Naive thymus-derived CD4-positive, alpha-beta T cell (primary cell): ENCODE measurements at regions not wholly inside any gene's neighbourhood (a gene's known extent, or its start where the extent isn't known, plus 50 kb on each side); places are given as distances from the start of the nearest gene placed in this dataset.
"Not testable (repeated sequence)": the region's sequence is repeated elsewhere in the genome, so short reads cannot be mapped to it uniquely, and the experiment has no call there.

Experiments used
- ATAC-seq: fragments of 150-1000 bp; cut with Tn5 transposase; 2 replicates; pipeline ENCODE4 v1.10.0; 2021; ENCODE audit warnings: mild to moderate bottlenecking, moderate library complexity
- CTCF ChIA-PET: fragments of 350-600 bp; sonication (Branson Sonifier 250); formaldehyde crosslinking; loops from one replicate; lab custom pipeline; 2021; ENCODE audit warnings: antibody characterized with exemption; lab: Charles Lee
- POLR2A ChIA-PET: fragments of 350-600 bp; sonication (Branson Sonifier 250); formaldehyde crosslinking; loops from one replicate; lab custom pipeline; 2021; ENCODE audit warnings: antibody characterized with exemption, inconsistent platforms; lab: Charles Lee
- DNase-seq, 9 donors: peaks; one replicate each; pipeline versions ENCODE4 v3.0.0 to v3.0.0-alpha.2; 2020 to 2022; ENCODE audit warnings: mixed read lengths in 1 of 9
- H3K27ac ChIP-seq: one replicate; pipeline ENCODE4 v1.7.0; 2013; ENCODE audit warnings: mild to moderate bottlenecking, low read depth, low read length, moderate library complexity
- H3K27me3 ChIP-seq, 2 donors: one replicate each; pipeline ENCODE4 v1.7.0; 2013; ENCODE audit warnings: low read length in 2 of 2, mild to moderate bottlenecking in 2 of 2, moderate library complexity in 2 of 2; ENCODE audit not compliant: control insufficient read depth in 2 of 2, insufficient read depth in 2 of 2
- H3K36me3 ChIP-seq, 3 experiments: 1 replicate in 2 of 3; 2 replicates in 1 of 3; pipeline ENCODE4 v1.7.0; 2013; ENCODE audit warnings: low read length in 3 of 3, mild to moderate bottlenecking in 3 of 3, moderate library complexity in 1 of 3; ENCODE audit not compliant: insufficient read depth in 3 of 3, control insufficient read depth in 2 of 3
- H3K4me1 ChIP-seq, 2 donors: one replicate each; pipeline ENCODE4 v1.7.0; 2013; ENCODE audit warnings: low read length in 2 of 2, mild to moderate bottlenecking in 2 of 2, moderate library complexity in 1 of 2; ENCODE audit not compliant: control insufficient read depth in 2 of 2, insufficient read depth in 2 of 2
- H3K4me3 ChIP-seq: 2 replicates; pipeline ENCODE4 v1.7.0; 2013; ENCODE audit warnings: mild to moderate bottlenecking, low read length
- H3K9me3 ChIP-seq, 3 experiments: 1 replicate in 2 of 3; 2 replicates in 1 of 3; pipeline ENCODE4 v1.7.0; 2013; ENCODE audit warnings: low read length in 3 of 3; ENCODE audit not compliant: control insufficient read depth in 2 of 3
- H3K27ac Mint-ChIP-seq, 9 donors: one replicate each; pipeline ENCODE4 v1.8.0; 2020 to 2022; ENCODE audit warnings: mixed read lengths in 9 of 9, mild to moderate bottlenecking in 8 of 9, moderate library complexity in 5 of 9, inconsistent platforms in 2 of 9
- H3K27me3 Mint-ChIP-seq, 5 donors: one replicate each; pipeline ENCODE4 v1.8.0; 2021 to 2022; ENCODE audit warnings: mixed read lengths in 5 of 5, mild to moderate bottlenecking in 1 of 5
- H3K36me3 Mint-ChIP-seq, 5 donors: one replicate each; pipeline ENCODE4 v1.8.0; 2020 to 2022; ENCODE audit warnings: mixed read lengths in 5 of 5, mild to moderate bottlenecking in 3 of 5, inconsistent platforms in 1 of 5
- H3K4me1 Mint-ChIP-seq, 7 donors: one replicate each; pipeline ENCODE4 v1.8.0; 2020 to 2022; ENCODE audit warnings: mixed read lengths in 7 of 7, mild to moderate bottlenecking in 3 of 7, inconsistent platforms in 1 of 7
- H3K4me3 Mint-ChIP-seq, 10 donors: one replicate each; pipeline ENCODE4 v1.8.0; 2020 to 2022; ENCODE audit warnings: mild to moderate bottlenecking in 10 of 10, mixed read lengths in 10 of 10, moderate library complexity in 6 of 10, inconsistent platforms in 2 of 10
- H3K9me3 Mint-ChIP-seq, 11 donors: one replicate each; pipeline ENCODE4 v1.8.0; 2020 to 2022; ENCODE audit warnings: mixed read lengths in 11 of 11, mild to moderate bottlenecking in 4 of 11, inconsistent platforms in 1 of 11, moderate library complexity in 1 of 11
- intact Hi-C, 2 donors: fragments of 100-400 bp; cut with micrococcal nuclease; formaldehyde crosslinking; loops; one replicate each; pipeline ENCODE4 v1.15.1; 2023

DNA sequence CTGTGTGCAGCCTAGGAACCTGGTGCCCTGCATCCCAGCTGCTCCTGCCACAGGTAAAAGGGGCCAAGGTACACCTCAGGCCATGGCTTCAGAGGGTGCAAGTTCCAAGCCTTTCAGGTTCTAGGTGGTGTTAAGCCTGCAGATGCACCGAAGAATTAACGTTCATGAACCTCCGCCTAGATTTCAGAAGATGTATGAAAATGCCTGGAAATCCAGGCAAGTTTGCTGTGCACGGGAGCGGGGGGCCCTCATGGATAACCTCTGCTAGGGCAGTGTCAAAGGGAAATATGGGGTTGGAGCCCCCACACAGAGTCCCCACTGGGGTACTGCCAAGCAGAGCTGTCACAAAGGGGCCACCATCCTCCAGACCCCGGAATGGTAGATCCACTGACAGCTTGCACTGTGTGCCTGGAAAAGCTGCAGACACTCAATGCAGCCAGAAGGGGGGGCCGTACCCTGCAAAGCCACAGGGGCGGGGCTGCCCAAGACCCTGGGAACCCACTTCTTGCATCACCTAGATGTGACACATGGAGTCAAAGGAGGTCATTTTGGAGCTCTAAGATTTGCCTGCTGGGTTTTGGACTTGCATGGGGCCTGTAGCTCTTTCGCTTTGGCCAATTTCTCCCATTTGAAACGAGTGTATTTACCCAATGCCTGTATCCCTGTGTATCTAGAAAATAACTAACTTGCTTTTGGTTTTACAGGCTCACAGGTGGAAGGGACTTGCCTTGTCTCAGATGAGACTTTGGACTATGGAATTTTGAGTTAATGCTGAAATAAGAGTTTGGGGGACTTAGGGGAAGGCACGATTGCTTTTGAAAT lies 145.2 kb upstream of the C1QTNF3 start:
- H3K36me3 ChIP-seq, result peaks cover 0 to 18% (median 5%) of the 10 kb centered on the region in 3 experiments
- POLR2A ChIA-PET, H3K27me3 Mint-ChIP-seq, intact Hi-C loops, H3K4me3 Mint-ChIP-seq, H3K9me3 ChIP-seq, H3K4me1 ChIP-seq, H3K4me3 ChIP-seq, H3K27me3 ChIP-seq, H3K27ac ChIP-seq, CTCF ChIA-PET, H3K9me3 Mint-ChIP-seq, ATAC-seq: not testable (repeated sequence)
- Mint-ChIP-seq H3K4me1 (peaks cover 0 to 27% (median 3%) of the 10 kb centered on the region in 7 donors), H3K27ac (peak overlapping the region in 2 of 9 donors; percentile 3 to 26), H3K36me3 (peaks cover 4 to 51% (median 28%) of the 10 kb centered on the region in 5 donors)
- DNase-seq, result peak in 7 of 9 donors; percentile 19 to 74 (median 54)

DNA sequence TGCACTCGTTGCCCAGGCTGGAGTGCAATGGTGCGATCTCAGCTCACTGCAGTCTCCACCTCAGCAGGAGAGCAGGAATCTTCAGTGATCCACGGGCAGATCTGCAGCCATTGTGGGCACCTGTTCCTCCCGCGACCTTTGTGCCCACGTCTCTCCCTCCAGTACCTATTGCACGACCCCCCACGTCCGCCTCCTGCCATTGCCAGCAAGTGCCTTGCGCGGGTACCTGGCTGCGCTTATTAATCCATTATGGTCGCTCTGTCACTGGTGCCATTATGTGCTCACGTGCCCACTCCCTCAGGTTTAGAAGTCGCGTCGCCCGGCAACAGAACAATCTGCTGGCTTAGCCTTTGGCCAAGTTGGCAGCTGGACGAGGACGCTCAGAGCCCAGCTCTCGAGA lies 146.2 kb upstream of the C1QTNF3 start:
- ATAC-seq, H3K27ac ChIP-seq, CTCF ChIA-PET, POLR2A ChIA-PET, H3K9me3 Mint-ChIP-seq, H3K4me3 ChIP-seq, H3K27me3 Mint-ChIP-seq, H3K9me3 ChIP-seq, H3K4me3 Mint-ChIP-seq, H3K4me1 ChIP-seq, intact Hi-C loops, H3K27me3 ChIP-seq: not testable (repeated sequence)
- DNase-seq, result peak in 1 of 9 donors; percentile 25
- Mint-ChIP-seq H3K36me3 (peaks cover 4 to 51% (median 32%) of the 10 kb centered on the region in 5 donors), H3K27ac (peak overlapping the region in 2 of 9 donors; percentile 27 to 54), H3K4me1 (peaks cover 0 to 32% (median 3%) of the 10 kb centered on the region in 7 donors)
- peaks cover 0 to 20% (median 5%) of the 10 kb centered on the region in 3 experiments for H3K36me3 ChIP-seq

DNA sequence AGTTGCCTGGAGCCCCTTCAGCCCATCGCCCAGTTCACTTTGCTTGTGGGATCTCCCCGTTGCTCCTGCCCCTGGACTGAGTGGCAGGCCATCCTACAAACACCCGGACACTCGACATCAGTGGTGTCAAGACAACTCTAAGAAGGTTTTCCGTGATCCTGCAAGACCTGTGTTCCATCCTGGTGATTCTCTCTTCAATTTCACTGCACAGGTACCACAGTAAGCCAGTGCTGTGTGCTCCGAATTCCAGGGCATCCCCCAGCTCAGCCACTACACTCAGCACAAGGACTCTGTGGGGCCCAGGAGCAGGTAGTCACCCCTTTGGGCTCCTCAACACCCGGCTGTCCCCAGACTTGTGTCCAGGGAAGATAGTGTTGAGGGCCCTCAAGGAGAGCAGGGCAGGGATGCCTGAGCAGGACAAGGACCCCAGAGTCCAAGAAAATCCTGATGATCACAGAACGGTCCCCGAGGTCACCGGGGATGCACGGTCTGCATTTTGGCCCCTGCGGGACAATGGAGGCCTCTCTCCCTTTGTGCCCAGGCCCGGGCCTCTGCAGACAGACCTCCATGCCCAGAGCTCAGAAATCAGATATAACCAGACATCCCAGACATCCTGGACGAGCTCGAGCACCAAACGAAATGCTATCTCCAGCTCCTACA lies 146.9 kb upstream of the C1QTNF3 start:
- CTCF ChIA-PET, intact Hi-C loops: not testable (repeated sequence)

DNA sequence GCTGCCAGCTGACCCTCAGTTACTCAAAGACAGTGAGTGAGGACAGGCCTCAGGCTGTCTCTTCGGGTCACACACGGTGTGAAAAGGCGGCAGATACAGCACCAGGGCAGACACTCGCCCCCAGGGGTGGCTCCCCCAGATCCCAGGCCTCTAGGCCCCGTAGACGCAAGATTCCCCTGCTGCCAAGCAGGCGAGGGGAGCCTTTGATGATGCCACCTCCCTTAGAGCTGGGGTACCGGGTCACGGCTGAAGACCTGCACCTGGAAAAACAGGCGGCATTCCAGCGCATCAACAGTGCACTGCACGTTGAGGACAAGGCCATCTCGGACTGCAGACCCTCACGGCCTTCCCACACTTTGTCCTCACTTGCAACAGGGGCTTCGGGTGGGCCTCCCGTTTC lies 147.5 kb upstream of the C1QTNF3 start:
- CTCF ChIA-PET, result not testable (repeated sequence)
- DNase-seq, result peak in 3 of 9 donors; percentile 8 to 39 (median 31)

More for the DNA sequence above, 146.9 kb upstream of the C1QTNF3 start:
- Mint-ChIP-seq H3K4me1 (peaks cover 0 to 32% (median 3%) of the 10 kb centered on the region in 7 donors), H3K36me3 (peaks cover 4 to 51% (median 32%) of the 10 kb centered on the region in 5 donors)
- H3K27ac Mint-ChIP-seq, H3K9me3 Mint-ChIP-seq, H3K4me3 Mint-ChIP-seq, POLR2A ChIA-PET, H3K27ac ChIP-seq, H3K27me3 Mint-ChIP-seq, H3K4me1 ChIP-seq, H3K9me3 ChIP-seq, H3K27me3 ChIP-seq, ATAC-seq, H3K4me3 ChIP-seq: not testable (repeated sequence)
- H3K36me3 ChIP-seq, result peaks cover 0 to 20% (median 5%) of the 10 kb centered on the region in 3 experiments
- DNase-seq, result peak in 4 of 9 donors; percentile 8 to 43 (median 18)

DNA sequence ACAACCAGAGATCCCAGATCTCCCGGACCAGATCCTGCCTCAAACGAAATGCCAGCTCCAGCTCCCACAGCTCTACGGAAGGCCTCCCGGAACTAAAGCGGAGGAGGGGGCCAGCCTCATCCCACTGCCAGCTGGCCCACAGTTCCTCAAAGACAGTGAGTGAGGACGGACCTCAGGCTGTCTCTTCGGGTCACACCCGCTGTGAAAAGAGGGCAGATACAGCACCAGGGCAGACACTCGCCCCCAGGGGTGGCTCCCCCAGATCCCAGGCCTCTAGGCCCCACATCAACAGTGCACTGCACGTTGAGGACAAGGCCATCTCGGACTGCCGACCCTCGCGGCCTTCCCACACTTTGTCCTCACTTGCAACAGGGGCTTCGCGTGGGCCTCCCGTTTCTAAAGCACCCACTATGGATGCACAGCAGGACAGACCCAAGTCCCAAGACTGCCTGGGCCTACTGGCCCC lies 148.3 kb upstream of the C1QTNF3 start:
- peak overlapping the region in 2 of 9 donors; percentile 3 to 18 for H3K27ac Mint-ChIP-seq
- H3K9me3 ChIP-seq, CTCF ChIA-PET, H3K4me3 Mint-ChIP-seq, H3K27me3 Mint-ChIP-seq, intact Hi-C loops, ATAC-seq, H3K4me3 ChIP-seq, H3K4me1 ChIP-seq, H3K27me3 ChIP-seq, H3K27ac ChIP-seq, POLR2A ChIA-PET, H3K9me3 Mint-ChIP-seq: not testable (repeated sequence)
- peaks cover 0 to 32% (median 2%) of the 10 kb centered on the region in 7 donors for H3K4me1 Mint-ChIP-seq
- peak in 4 of 9 donors; percentile 7 to 40 (median 20) for DNase-seq
- H3K36me3 ChIP-seq, result peaks cover 0 to 24% (median 5%) of the 10 kb centered on the region in 3 experiments
- H3K36me3 Mint-ChIP-seq, result peaks cover 4 to 46% (median 32%) of the 10 kb centered on the region in 5 donors

More for the DNA sequence above, 147.5 kb upstream of the C1QTNF3 start:
- H3K9me3 ChIP-seq, POLR2A ChIA-PET, H3K9me3 Mint-ChIP-seq, H3K27me3 ChIP-seq, H3K27ac ChIP-seq, H3K27ac Mint-ChIP-seq, H3K4me3 ChIP-seq, H3K4me1 ChIP-seq, H3K27me3 Mint-ChIP-seq, intact Hi-C loops, ATAC-seq, H3K4me3 Mint-ChIP-seq: not testable (repeated sequence)
- Mint-ChIP-seq H3K4me1 (peaks cover 0 to 32% (median 2%) of the 10 kb centered on the region in 7 donors), H3K36me3 (peaks cover 4 to 50% (median 32%) of the 10 kb centered on the region in 5 donors)
- H3K36me3 ChIP-seq, result peaks cover 0 to 20% (median 5%) of the 10 kb centered on the region in 3 experiments

DNA sequence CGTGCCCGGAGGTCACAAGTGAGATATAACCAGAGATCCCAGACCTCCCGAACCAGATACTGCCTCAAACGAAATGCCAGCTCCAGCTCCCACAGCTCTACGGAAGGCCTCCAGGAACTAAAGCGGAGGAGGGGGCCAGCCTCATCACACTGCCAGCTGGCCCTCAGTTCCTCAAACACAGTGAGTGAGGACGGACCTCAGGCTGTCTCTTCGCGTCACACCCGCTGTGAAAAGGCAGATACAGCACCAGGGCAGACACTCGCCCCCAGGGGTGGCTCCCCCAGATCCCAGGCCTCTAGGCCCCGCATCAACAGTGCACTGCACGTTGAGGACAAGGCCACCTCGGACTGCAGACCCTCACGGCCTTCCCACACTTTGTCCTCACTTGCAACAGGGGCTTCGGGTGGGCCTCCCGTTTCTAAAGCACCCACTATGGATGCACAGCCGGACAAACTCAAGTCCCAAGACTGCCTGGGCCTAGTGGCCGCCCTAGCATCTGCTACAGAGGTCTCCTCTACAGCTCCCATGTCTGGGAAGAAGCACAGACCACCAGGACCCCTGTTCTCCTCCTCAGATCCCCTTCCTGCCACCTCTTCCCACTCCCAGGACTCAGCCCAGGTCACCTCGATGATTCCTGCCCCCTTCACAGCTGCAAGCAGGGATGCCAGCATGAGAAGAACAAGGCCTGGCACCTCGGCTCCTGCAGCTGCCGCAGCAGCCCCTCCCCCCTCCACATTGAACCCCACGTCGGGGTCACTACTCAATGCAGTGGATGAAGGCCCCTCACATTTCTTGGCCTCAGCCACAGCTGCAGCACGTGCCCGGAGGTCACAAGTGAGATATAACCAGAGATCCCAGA lies 149.3 kb upstream of the C1QTNF3 start:
- Mint-ChIP-seq H3K27ac (peak overlapping the region in 2 of 9 donors; percentile 22 to 23), H3K36me3 (peaks cover 4 to 41% (median 32%) of the 10 kb centered on the region in 5 donors), H3K4me1 (peaks cover 0 to 32% (median 2%) of the 10 kb centered on the region in 7 donors)
- intact Hi-C loops, H3K4me3 Mint-ChIP-seq, H3K9me3 Mint-ChIP-seq, H3K27ac ChIP-seq, H3K4me3 ChIP-seq, ATAC-seq, POLR2A ChIA-PET, H3K9me3 ChIP-seq, H3K27me3 ChIP-seq, H3K4me1 ChIP-seq, H3K27me3 Mint-ChIP-seq, CTCF ChIA-PET: not testable (repeated sequence)
- peak in 4 of 9 donors; percentile 14 to 36 (median 22) for DNase-seq
- peaks cover 0 to 24% (median 5%) of the 10 kb centered on the region in 3 experiments for H3K36me3 ChIP-seq
